HCT116 (cell line): ENCODE measurements at regions not wholly inside any gene's neighbourhood (a gene's known extent, or its start where the extent isn't known, plus 50 kb on each side); places are given as distances from the start of the nearest gene placed in this dataset.

Source experiments
- CTCF ChIP-seq, 3 experiments: fragments of 200-600 bp in 1 of 3; sonication (generic) in 1 of 3; IDR thresholded peaks in 2 of 3; conservative IDR thresholded peaks in 1 of 3; 2 replicates each; pipeline ENCODE4 v1.5.1; 2012 to 2017; ENCODE audit warnings: low read depth in 2 of 3, low read length in 2 of 3, antibody characterized with exemption in 1 of 3, borderline replicate concordance in 1 of 3, control low read depth in 1 of 3, mild to moderate bottlenecking in 1 of 3, mixed read lengths in 1 of 3, mixed run types in 1 of 3, moderate library complexity in 1 of 3; ENCODE audit not compliant: insufficient read depth in 1 of 3
- EZH2phosphoT487 ChIP-seq: fragments of 200-600 bp; IDR thresholded peaks from 2 replicates; pipeline ENCODE4 v1.6.1; 2018; ENCODE audit warnings: antibody characterized with exemption, borderline replicate concordance
- FOSL1 ChIP-seq: IDR thresholded peaks from 2 replicates; pipeline ENCODE4 v1.6.1; 2012; ENCODE audit warnings: low read depth
- MAX ChIP-seq: IDR thresholded peaks from 2 replicates; pipeline ENCODE4 v1.6.1; 2012
- POLR2AphosphoS5 ChIP-seq: IDR thresholded peaks from 2 replicates; pipeline ENCODE4 v1.6.1; 2011; ENCODE audit warnings: mild to moderate bottlenecking, low read depth, low read length, moderate library complexity
- ZNF274 ChIP-seq: fragments of 200-500 bp; sonication (Bioruptor generic); IDR thresholded peaks from 2 replicates; pipeline ENCODE4 v1.6.1; 2014; ENCODE audit warnings: mild to moderate bottlenecking, low read depth, low read length, inconsistent platforms

DNA sequence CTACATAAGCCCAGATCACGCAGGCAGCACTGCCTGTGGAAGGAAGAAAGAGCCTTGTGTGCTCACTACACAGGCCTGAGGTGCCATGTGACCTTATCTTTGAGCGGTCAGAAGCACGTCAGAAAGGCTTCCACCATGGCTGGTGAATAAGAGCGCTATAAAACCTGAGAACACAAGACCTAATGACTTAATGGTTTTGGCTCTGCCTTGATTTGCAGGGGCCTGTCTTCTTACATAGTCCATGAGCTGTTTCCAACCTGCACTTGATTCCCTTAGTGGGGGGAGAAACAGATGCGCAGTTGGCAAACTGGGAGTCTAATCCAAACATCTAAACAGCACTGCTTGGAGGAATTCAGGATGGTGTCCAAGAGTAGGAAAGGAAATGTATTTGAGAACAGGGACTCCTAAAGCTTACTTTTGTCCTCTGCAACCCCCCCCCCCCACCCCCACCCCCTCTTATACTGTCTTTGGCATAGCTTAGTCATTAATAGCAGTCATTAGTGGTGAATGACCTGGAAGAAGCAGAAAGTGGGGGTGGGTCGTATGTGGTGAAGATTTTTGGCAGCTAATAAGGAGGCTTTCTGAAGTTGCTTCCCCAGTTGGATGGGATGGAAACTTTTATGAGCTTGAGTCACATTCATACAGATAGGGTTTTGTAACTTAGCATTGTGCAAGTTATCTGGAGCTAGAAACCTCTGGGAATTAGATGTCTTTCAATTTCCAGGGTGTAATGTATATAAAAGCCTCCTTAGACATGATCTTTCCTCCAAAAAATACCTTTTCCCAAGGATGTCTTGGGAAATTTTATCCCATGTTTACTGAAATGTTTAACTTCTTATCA lies 454.1 kb downstream of the MEIS1 start:
- TF ChIP-seq ZNF274 (no peak), FOSL1 (no peak), CTCF (IDR thresholded peaks at IDR 0.05 in 2 of 3, conservative IDR thresholded peaks at IDR 0.05 in 1 of 3; ENCODE audit: borderline replicate concordance in 1 of 3, insufficient read depth in 1 of 3, low read depth in 2 of 3, low read length in 2 of 3) (no peak), POLR2AphosphoS5 (no peak), EZH2phosphoT487 (no peak), MAX (no peak)
